ENCODE measurements at regions not wholly inside any gene's neighbourhood (a gene's known extent, or its start where the extent isn't known, plus 50 kb on each side); places are given as distances from the start of the nearest gene placed in this dataset.

DNA sequence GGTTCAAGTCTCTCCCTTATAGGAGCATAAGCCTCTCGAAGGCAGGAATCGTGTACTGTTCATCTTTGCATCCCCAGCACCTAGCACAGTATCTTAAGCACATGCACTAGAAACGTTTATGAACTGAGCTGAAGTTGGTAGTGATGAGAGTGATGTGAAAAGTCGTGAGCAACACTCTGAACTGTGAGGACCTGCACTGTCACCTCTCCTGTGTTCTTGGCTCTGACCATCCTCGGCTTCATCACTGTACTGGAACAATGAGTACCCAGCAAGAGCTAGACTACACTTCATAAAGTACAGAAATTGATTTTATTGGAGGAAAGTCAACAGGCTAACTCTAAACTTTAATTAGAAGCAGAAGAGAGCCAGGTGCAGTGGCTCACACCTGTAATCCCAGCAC is 473.6 kb downstream of the BCAT1 start:
- H3K9ac ChIP-seq (ENCODE audit: control insufficient read depth, extremely low read depth, insufficient read depth, low read length), result no peak overlapping the region
- TF ChIP-seq, protein P1, sequence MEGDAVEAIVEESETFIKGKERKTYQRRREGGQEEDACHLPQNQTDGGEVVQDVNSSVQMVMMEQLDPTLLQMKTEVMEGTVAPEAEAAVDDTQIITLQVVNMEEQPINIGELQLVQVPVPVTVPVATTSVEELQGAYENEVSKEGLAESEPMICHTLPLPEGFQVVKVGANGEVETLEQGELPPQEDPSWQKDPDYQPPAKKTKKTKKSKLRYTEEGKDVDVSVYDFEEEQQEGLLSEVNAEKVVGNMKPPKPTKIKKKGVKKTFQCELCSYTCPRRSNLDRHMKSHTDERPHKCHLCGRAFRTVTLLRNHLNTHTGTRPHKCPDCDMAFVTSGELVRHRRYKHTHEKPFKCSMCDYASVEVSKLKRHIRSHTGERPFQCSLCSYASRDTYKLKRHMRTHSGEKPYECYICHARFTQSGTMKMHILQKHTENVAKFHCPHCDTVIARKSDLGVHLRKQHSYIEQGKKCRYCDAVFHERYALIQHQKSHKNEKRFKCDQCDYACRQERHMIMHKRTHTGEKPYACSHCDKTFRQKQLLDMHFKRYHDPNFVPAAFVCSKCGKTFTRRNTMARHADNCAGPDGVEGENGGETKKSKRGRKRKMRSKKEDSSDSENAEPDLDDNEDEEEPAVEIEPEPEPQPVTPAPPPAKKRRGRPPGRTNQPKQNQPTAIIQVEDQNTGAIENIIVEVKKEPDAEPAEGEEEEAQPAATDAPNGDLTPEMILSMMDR (optimal IDR thresholded peaks at IDR 0.05 in 1 of 3, IDR thresholded peaks at IDR 0.05 in 1 of 3, conservative IDR thresholded peaks at IDR 0.05 in 1 of 3; ENCODE audit: extremely low read depth in 1 of 3, insufficient read depth in 2 of 3, low read length in 3 of 3), result no peak
- TF ChIP-seq EZH2 (IDR thresholded peaks at IDR 0.05; ENCODE audit: low read length), result no peak

GRCh38 chr12:24473097-24473496 is 475.8 kb downstream of the BCAT1 start:
- Histone ChIP-seq H2AFZ (ENCODE audit: control insufficient read depth, low read length) (no peak overlapping the region), H3K4me2 (ENCODE audit: control insufficient read depth, extremely low read depth, insufficient read depth, low read depth, low read length) (no peak overlapping the region), H3K27ac (ENCODE audit: control insufficient read depth, insufficient read depth, low read length) (no peak overlapping the region), H3K4me3 (ENCODE audit: control insufficient read depth in 2 of 3, extremely low read depth in 1 of 3, insufficient read depth in 2 of 3, low read depth in 1 of 3, low read length in 3 of 3) (no peak overlapping the region), H3K27me3 (ENCODE audit: control insufficient read depth, extremely low read depth, insufficient read depth, low read length) (no peaks in the 10 kb centered on the region), H3K36me3 (ENCODE audit: control insufficient read depth in 2 of 2, extremely low read depth in 1 of 2, insufficient read depth in 2 of 2, low read length in 2 of 2) (no peaks in the 10 kb centered on the region), H3K79me2 (ENCODE audit: control insufficient read depth, insufficient read depth, low read length) (no peaks in the 10 kb centered on the region), H3K9me1 (ENCODE audit: control insufficient read depth, extremely low read depth, insufficient read depth, low read length) (no peaks in the 10 kb centered on the region), H4K20me1 (ENCODE audit: control insufficient read depth, extremely low read depth, insufficient read depth, low read length) (no peaks in the 10 kb centered on the region), H3K9me3 (ENCODE audit: control insufficient read depth, low read depth, low read length) (no peaks in the 10 kb centered on the region), H3K9ac (ENCODE audit: control insufficient read depth, extremely low read depth, insufficient read depth, low read length) (no peak overlapping the region), H3K4me1 (ENCODE audit: control insufficient read depth, extremely low read depth, insufficient read depth, low read length) (no peaks in the 10 kb centered on the region)
- no peak for DNase-seq (ENCODE audit: low read depth, low spot score)
- dilution Hi-C loops (cut with MboI; ENCODE audit: extremely low pct_ligation_motif_present, low sequenced_read_pairs), result no loop called here
- no peak for FAIRE-seq
- TF ChIP-seq, protein P1 (optimal IDR thresholded peaks at IDR 0.05 in 1 of 3, IDR thresholded peaks at IDR 0.05 in 1 of 3, conservative IDR thresholded peaks at IDR 0.05 in 1 of 3; ENCODE audit: extremely low read depth in 1 of 3, insufficient read depth in 2 of 3, low read length in 3 of 3), result no peak
- TF ChIP-seq EZH2 (IDR thresholded peaks at IDR 0.05; ENCODE audit: low read length), result no peak

More for the DNA sequence above, 473.6 kb downstream of the BCAT1 start:
- Histone ChIP-seq H4K20me1 (ENCODE audit: control insufficient read depth, extremely low read depth, insufficient read depth, low read length) (no peaks in the 10 kb centered on the region), H3K4me1 (ENCODE audit: control insufficient read depth, extremely low read depth, insufficient read depth, low read length) (peaks cover 12% of the 10 kb centered on the region), H3K27me3 (ENCODE audit: control insufficient read depth, extremely low read depth, insufficient read depth, low read length) (no peaks in the 10 kb centered on the region), H3K9me1 (ENCODE audit: control insufficient read depth, extremely low read depth, insufficient read depth, low read length) (no peaks in the 10 kb centered on the region), H3K4me3 (ENCODE audit: control insufficient read depth in 2 of 3, extremely low read depth in 1 of 3, insufficient read depth in 2 of 3, low read depth in 1 of 3, low read length in 3 of 3) (no peak overlapping the region), H3K9me3 (ENCODE audit: control insufficient read depth, low read depth, low read length) (no peaks in the 10 kb centered on the region), H3K79me2 (ENCODE audit: control insufficient read depth, insufficient read depth, low read length) (no peaks in the 10 kb centered on the region), H3K36me3 (ENCODE audit: control insufficient read depth in 2 of 2, extremely low read depth in 1 of 2, insufficient read depth in 2 of 2, low read length in 2 of 2) (no peaks in the 10 kb centered on the region), H3K27ac (ENCODE audit: control insufficient read depth, insufficient read depth, low read length) (no peak overlapping the region), H2AFZ (ENCODE audit: control insufficient read depth, low read length) (no peak overlapping the region), H3K4me2 (ENCODE audit: control insufficient read depth, extremely low read depth, insufficient read depth, low read depth, low read length) (no peak overlapping the region)
- DNase-seq (ENCODE audit: low read depth, low spot score) (no peak), FAIRE-seq (no peak)
- dilution Hi-C loops (cut with MboI; ENCODE audit: extremely low pct_ligation_motif_present, low sequenced_read_pairs), result no loop called here

All from keratinocyte (primary cell).